H1 (cell line): ENCODE measurements at regions not wholly inside any gene's neighbourhood (a gene's known extent, or its start where the extent isn't known, plus 50 kb on each side); places are given as distances from the start of the nearest gene placed in this dataset.

Experiments used
- CTCF ChIA-PET: fragments of 300-600 bp; sonication (Branson Sonifier 250); formaldehyde crosslinking; loops from one replicate; lab custom pipeline; 2021; ENCODE audit not compliant: partially characterized antibody; lab: Charles Lee
- POLR2A ChIA-PET: fragments of 300-600 bp; sonication (Branson Sonifier 250); formaldehyde crosslinking; loops from one replicate; lab custom pipeline; 2021; ENCODE audit warnings: inconsistent platforms; ENCODE audit not compliant: partially characterized antibody; lab: Charles Lee
- DNase-seq, 2 experiments: peaks; one replicate each; pipeline versions ENCODE4 v3.0.0 to v3.0.0-alpha.2; 2010 to 2022; ENCODE audit warnings: low spot score in 2 of 2, low read depth in 1 of 2, mixed read lengths in 1 of 2
- FAIRE-seq: peaks from 2 replicates; lab custom pipeline; 2011; peaks lifted over from hg19 to GRCh38; lab: Jason Lieb, UNC
- H2AFZ ChIP-seq: 2 replicates; pipeline ENCODE4 v1.8.1; 2012; ENCODE audit warnings: low read length, inconsistent platforms
- H2AK5ac ChIP-seq: 2 replicates; pipeline ENCODE4 v1.6.1; 2013; ENCODE audit warnings: low read depth, low read length
- H2BK120ac ChIP-seq: replicated peaks from 2 replicates; pipeline ENCODE3; 2013; ENCODE audit warnings: low read depth, low read length, inconsistent platforms
- H2BK12ac ChIP-seq: 2 replicates; pipeline ENCODE4 v1.6.1; 2013; ENCODE audit warnings: low read depth, low read length
- H2BK15ac ChIP-seq: 2 replicates; pipeline ENCODE4 v1.6.1; 2013; ENCODE audit warnings: low read length
- H2BK20ac ChIP-seq: 2 replicates; pipeline ENCODE4 v1.6.1; 2013; ENCODE audit warnings: low read length
- H2BK5ac ChIP-seq: 2 replicates; pipeline ENCODE4 v1.6.1; 2013; ENCODE audit warnings: low read depth, low read length
- H3K14ac ChIP-seq: 2 replicates; pipeline ENCODE4 v1.6.1; 2013; ENCODE audit warnings: inconsistent platforms; ENCODE audit not compliant: insufficient read length
- H3K18ac ChIP-seq: 2 replicates; pipeline ENCODE4 v1.6.1; 2013; ENCODE audit warnings: low read length; ENCODE audit errors: extremely low read depth
- H3K23ac ChIP-seq: 2 replicates; pipeline ENCODE4 v1.6.1; 2013; ENCODE audit warnings: inconsistent platforms; ENCODE audit not compliant: insufficient read length
- H3K23me2 ChIP-seq: 2 replicates; pipeline ENCODE4 v1.6.1; 2013; ENCODE audit warnings: low read depth, low read length
- H3K27ac ChIP-seq: 2 replicates; pipeline ENCODE4 v1.6.1; 2011; ENCODE audit warnings: low read depth, low read length, inconsistent platforms
- H3K27me3 ChIP-seq, 4 experiments: replicated peaks in 1 of 4; 1 replicate in 1 of 4; 2 replicates in 3 of 4; pipeline versions ENCODE4 v1.6.1 to v1.8.1; 2011 to 2013; ENCODE audit warnings: low read length in 3 of 4, mild to moderate bottlenecking in 3 of 4, inconsistent platforms in 2 of 4, mixed read lengths in 2 of 4, moderate library complexity in 1 of 4; ENCODE audit not compliant: control insufficient read depth in 3 of 4, insufficient read depth in 3 of 4; ENCODE audit errors: extremely low read depth in 1 of 4
- H3K36me3 ChIP-seq, 4 experiments: 2 replicates each; pipeline versions ENCODE4 v1.6.1 to v1.8.1; 2011 to 2013; ENCODE audit warnings: mild to moderate bottlenecking in 4 of 4, low read length in 3 of 4, moderate library complexity in 2 of 4, control low read depth in 1 of 4, inconsistent platforms in 1 of 4; ENCODE audit not compliant: insufficient read depth in 4 of 4, control insufficient read depth in 2 of 4
- H3K4ac ChIP-seq: replicated peaks from 2 replicates; pipeline ENCODE3; 2013; ENCODE audit warnings: low read length, low read depth, mixed read lengths, inconsistent platforms; ENCODE audit not compliant: insufficient read length
- H3K4me1 ChIP-seq, 4 experiments: replicated peaks in 1 of 4; 1 replicate in 1 of 4; 2 replicates in 3 of 4; pipeline versions ENCODE4 v1.6.1 to v1.8.1; 2011 to 2013; ENCODE audit warnings: low read length in 3 of 4, inconsistent platforms in 2 of 4, mixed read lengths in 1 of 4; ENCODE audit not compliant: insufficient read depth in 4 of 4, control insufficient read depth in 3 of 4
- H3K4me2 ChIP-seq, 2 experiments: 2 replicates each; pipeline versions ENCODE4 v1.6.1 to v1.8.1; 2011 to 2013; ENCODE audit warnings: low read depth in 2 of 2, low read length in 2 of 2, control low read depth in 1 of 2, inconsistent platforms in 1 of 2, mild to moderate bottlenecking in 1 of 2; ENCODE audit not compliant: insufficient read depth in 1 of 2
- H3K4me3 ChIP-seq, 4 experiments: fragments of 200-600, 300-600 bp in 1 of 4; sonication (generic), shearing (Covaris generic), sonication (Bioruptor Twin) in 1 of 4; 2 replicates each; pipeline versions ENCODE4 v1.5.1 to v1.8.1; 2011 to 2016; ENCODE audit warnings: low read length in 4 of 4, low read depth in 3 of 4, control low read depth in 2 of 4, inconsistent platforms in 2 of 4, mild to moderate bottlenecking in 2 of 4, mixed read lengths in 1 of 4, moderate library complexity in 1 of 4; ENCODE audit not compliant: insufficient read depth in 2 of 4; ENCODE audit errors: extremely low read depth in 1 of 4
- H3K56ac ChIP-seq: replicated peaks from 2 replicates; pipeline ENCODE3; 2013; ENCODE audit warnings: low read depth, mild to moderate bottlenecking, mixed read lengths, low read length, inconsistent platforms; ENCODE audit not compliant: insufficient read length
- H3K79me1 ChIP-seq: 2 replicates; pipeline ENCODE4 v1.6.1; 2013; ENCODE audit warnings: low read depth, low read length, control low read depth
- H3K79me2 ChIP-seq, 2 experiments: 2 replicates each; pipeline versions ENCODE4 v1.6.1 to v1.8.1; 2012 to 2013; ENCODE audit warnings: low read length in 2 of 2, mild to moderate bottlenecking in 2 of 2, inconsistent platforms in 1 of 2; ENCODE audit not compliant: insufficient read depth in 2 of 2, control insufficient read depth in 1 of 2
- H3K9ac ChIP-seq, 4 experiments: replicated peaks in 1 of 4; 1 replicate in 1 of 4; 2 replicates in 3 of 4; pipeline versions ENCODE4 v1.6.1 to v1.8.1; 2011 to 2013; ENCODE audit warnings: low read depth in 3 of 4, low read length in 3 of 4, control low read depth in 2 of 4, mild to moderate bottlenecking in 2 of 4, moderate library complexity in 2 of 4, inconsistent platforms in 1 of 4; ENCODE audit errors: extremely low read depth in 1 of 4
- H3K9me3 ChIP-seq, 2 experiments: 2 replicates each; pipeline versions ENCODE4 v1.6.1 to v1.8.1; 2012 to 2013; ENCODE audit warnings: mild to moderate bottlenecking in 2 of 2, moderate library complexity in 2 of 2, control low read depth in 1 of 2, inconsistent platforms in 1 of 2, low read depth in 1 of 2, low read length in 1 of 2, mixed read lengths in 1 of 2; ENCODE audit not compliant: insufficient read depth in 2 of 2
- H4K20me1 ChIP-seq, 2 experiments: replicated peaks in 1 of 2; 2 replicates each; pipeline versions ENCODE3 to v1.8.1; 2011 to 2013; ENCODE audit warnings: inconsistent platforms in 2 of 2, low read length in 2 of 2, mild to moderate bottlenecking in 1 of 2; ENCODE audit not compliant: insufficient read depth in 2 of 2, control insufficient read depth in 1 of 2
- H4K5ac ChIP-seq: 2 replicates; pipeline ENCODE4 v1.6.1; 2013; ENCODE audit warnings: low read length, low read depth, mixed read lengths, inconsistent platforms; ENCODE audit not compliant: insufficient read length
- H4K8ac ChIP-seq: 2 replicates; pipeline ENCODE4 v1.8.0; 2013; ENCODE audit warnings: mild to moderate bottlenecking, moderate library complexity, low read length, inconsistent platforms; ENCODE audit not compliant: insufficient read depth; ENCODE audit errors: extremely low read depth
- H4K91ac ChIP-seq: replicated peaks from 2 replicates; pipeline ENCODE3; 2013; ENCODE audit warnings: low read length, mixed read lengths, inconsistent platforms; ENCODE audit not compliant: insufficient read length
- CEBPB ChIP-seq: IDR thresholded peaks from 2 replicates; pipeline ENCODE4 v1.6.1; 2012; ENCODE audit warnings: low read depth, low read length
- CTCF ChIP-seq, 3 experiments: IDR thresholded peaks; 1 replicate in 2 of 3; 2 replicates in 1 of 3; pipeline versions ENCODE4 v1.5.1 to v1.6.1; 2011; ENCODE audit warnings: low read length in 3 of 3, mild to moderate bottlenecking in 3 of 3, inconsistent platforms in 2 of 3, low read depth in 1 of 3, moderate library complexity in 1 of 3; ENCODE audit not compliant: insufficient read depth in 1 of 3; ENCODE audit errors: control extremely low read depth in 1 of 3
- HDAC6 ChIP-seq: IDR thresholded peaks from one replicate; pipeline ENCODE4 v1.7.1; 2012; ENCODE audit warnings: low read depth, mild to moderate bottlenecking, inconsistent platforms, low read length, moderate library complexity
- RAD21 ChIP-seq, 2 experiments: IDR thresholded peaks in 1 of 2; conservative IDR thresholded peaks in 1 of 2; 2 replicates each; pipeline ENCODE4 v1.6.1; 2011; ENCODE audit warnings: low read depth in 2 of 2, low read length in 2 of 2, improper control_type of control experiment in 1 of 2, inconsistent platforms in 1 of 2, mild to moderate bottlenecking in 1 of 2, moderate library complexity in 1 of 2
- RBBP5 ChIP-seq: IDR thresholded peaks from 2 replicates; pipeline ENCODE4 v1.7.1; 2012; ENCODE audit warnings: low read depth, mild to moderate bottlenecking, inconsistent platforms, low read length, moderate library complexity, borderline replicate concordance
- WGBS, 2 experiments: shearing (Covaris generic) in 1 of 2; methylation state at CpG; one replicate each; pipeline versions ENCODE4 v1.1.6 to v1.1.7; 2013 to 2015; ENCODE audit warnings: low lambda C conversion rate in 2 of 2, mixed read lengths in 2 of 2, inconsistent platforms in 1 of 2, low coverage in 1 of 2, missing lambda C conversion rate in 1 of 2; ENCODE audit not compliant: insufficient replicate concordance in 2 of 2, insufficient coverage in 1 of 2, insufficient read length in 1 of 2; ENCODE audit errors: extremely low coverage in 1 of 2, missing lambda C conversion rate in 1 of 2; 5-methylcytosine and 5-hydroxymethylcytosine counted together

DNA sequence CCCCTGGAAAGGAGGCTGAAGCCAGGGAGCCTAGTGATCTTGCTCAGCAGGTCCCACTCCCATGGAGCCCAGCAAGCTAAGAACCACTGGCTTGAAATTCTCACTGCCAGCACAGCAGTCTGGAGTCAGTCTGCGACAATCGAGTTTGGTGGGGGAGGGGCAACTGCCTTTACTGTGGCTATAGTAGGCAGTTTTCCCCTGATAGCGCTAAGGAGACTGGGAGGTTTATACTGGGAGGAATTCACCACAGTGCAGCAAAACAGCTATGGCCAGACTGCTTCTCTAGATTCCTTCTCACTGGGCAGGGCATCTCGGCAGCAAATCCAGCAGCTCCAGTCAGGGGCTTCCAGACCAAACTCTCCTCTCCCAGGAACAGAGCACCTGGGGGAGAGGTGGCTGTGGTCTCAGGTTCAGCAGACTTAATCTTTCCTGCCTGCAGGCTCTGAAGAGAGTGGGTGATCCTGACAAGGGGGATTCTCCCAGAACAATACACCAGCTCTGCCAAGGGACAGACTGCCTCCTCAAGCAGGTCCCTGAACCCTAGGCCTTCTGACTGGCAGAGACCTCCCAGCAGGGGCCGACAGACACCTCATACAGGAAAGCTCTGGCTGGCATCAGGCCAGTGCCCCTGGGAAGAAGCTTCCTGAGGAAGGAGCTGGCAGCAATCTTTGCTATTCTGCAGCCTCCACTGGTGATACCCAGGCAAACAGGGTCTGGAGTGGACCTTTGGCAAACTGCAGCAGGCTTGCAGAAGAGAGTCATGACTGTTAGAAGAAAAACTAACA is 548.5 kb upstream of the NEGR1 start:
- no peaks in the 10 kb centered on the region for H3K79me2 ChIP-seq
- POLR2A ChIA-PET = interaction anchor here (0.9 kb wide), 1 partner anchor 21 kb away, joined by 3 read pairs; no protein-coding TSS in a partner anchor
- no peak overlapping the region for H3K9ac ChIP-seq
- no peak overlapping the region for H3K23ac ChIP-seq
- peak in 1 of 2 experiments; percentile 58 for DNase-seq
- H4K20me1 ChIP-seq = no peaks in the 10 kb centered on the region
- peak in 1 of 3 experiments; percentile 4; a peak in 1 of 4 replicates for TF ChIP-seq CTCF (IDR thresholded peaks at IDR 0.05; ENCODE audit: control extremely low read depth in 1 of 3, insufficient read depth in 1 of 3, low read depth in 1 of 3, low read length in 3 of 3)
- TF ChIP-seq CEBPB = no peak
- TF ChIP-seq RBBP5 = 0 out of 2 replicates have a peak, but pooled peaks have one; percentile 48
- no peak for TF ChIP-seq HDAC6
- TF ChIP-seq RAD21 (IDR thresholded peaks at IDR 0.05 in 1 of 2, conservative IDR thresholded peaks at IDR 0.05 in 1 of 2; ENCODE audit: low read depth in 2 of 2, low read length in 2 of 2) = peak; percentile 11 to 39; a peak in 2 of 4 replicates
- H3K4me2 ChIP-seq = no peak overlapping the region; a peak in 1 of 4 replicates
- peak overlapping the region; percentile 21; the same call in 1 of the 2 replicates for H2BK20ac ChIP-seq
- WGBS, 2 experiments = 79% methylated on average over 5 of the region's 5 CpGs; no CpG with 5 or more reads in 1 of the 2 experiments
- H3K79me1 ChIP-seq = no peaks in the 10 kb centered on the region
- H3K27me3 ChIP-seq = no peaks in the 10 kb centered on the region
- H4K91ac ChIP-seq = no peak overlapping the region
- H3K4ac ChIP-seq = no peak overlapping the region
- FAIRE-seq = no peak
- CTCF ChIA-PET = no interaction called here
- no peaks in the 10 kb centered on the region for H3K23me2 ChIP-seq
- H3K4me3 ChIP-seq = no peak overlapping the region
- peak overlapping the region; percentile 44; the same call in 1 of the 2 replicates for H2BK5ac ChIP-seq
- peak overlapping the region; percentile 7 for H2AFZ ChIP-seq
- H3K4me1 ChIP-seq = peaks cover 0 to 7% (median 1%) of the 10 kb centered on the region in 4 experiments; a peak in 3 of 7 replicates
- peak overlapping the region; percentile 78; the same call in 1 of the 2 replicates for H3K18ac ChIP-seq
- H3K56ac ChIP-seq = no peak overlapping the region
- H2BK120ac ChIP-seq = peak overlapping the region; percentile 64
- H2BK12ac ChIP-seq = peak overlapping the region; percentile 68; the same call in 1 of the 2 replicates
- no peak overlapping the region for H4K8ac ChIP-seq
- no peak overlapping the region for H2BK15ac ChIP-seq
- peak overlapping the region; percentile 30 for H4K5ac ChIP-seq
- no peaks in the 10 kb centered on the region; a peak in 1 of 4 replicates for H3K9me3 ChIP-seq
- no peak overlapping the region for H3K27ac ChIP-seq
- no peak overlapping the region for H2AK5ac ChIP-seq
- H3K14ac ChIP-seq = no peak overlapping the region
- no peaks in the 10 kb centered on the region for H3K36me3 ChIP-seq
